ENCODE measurements at regions not wholly inside any gene's neighbourhood (a gene's known extent, or its start where the extent isn't known, plus 50 kb on each side); places are given as distances from the start of the nearest gene placed in this dataset.
"Not testable (repeated sequence)": the region's sequence is repeated elsewhere in the genome, so short reads cannot be mapped to it uniquely, and the experiment has no call there.

DNA sequence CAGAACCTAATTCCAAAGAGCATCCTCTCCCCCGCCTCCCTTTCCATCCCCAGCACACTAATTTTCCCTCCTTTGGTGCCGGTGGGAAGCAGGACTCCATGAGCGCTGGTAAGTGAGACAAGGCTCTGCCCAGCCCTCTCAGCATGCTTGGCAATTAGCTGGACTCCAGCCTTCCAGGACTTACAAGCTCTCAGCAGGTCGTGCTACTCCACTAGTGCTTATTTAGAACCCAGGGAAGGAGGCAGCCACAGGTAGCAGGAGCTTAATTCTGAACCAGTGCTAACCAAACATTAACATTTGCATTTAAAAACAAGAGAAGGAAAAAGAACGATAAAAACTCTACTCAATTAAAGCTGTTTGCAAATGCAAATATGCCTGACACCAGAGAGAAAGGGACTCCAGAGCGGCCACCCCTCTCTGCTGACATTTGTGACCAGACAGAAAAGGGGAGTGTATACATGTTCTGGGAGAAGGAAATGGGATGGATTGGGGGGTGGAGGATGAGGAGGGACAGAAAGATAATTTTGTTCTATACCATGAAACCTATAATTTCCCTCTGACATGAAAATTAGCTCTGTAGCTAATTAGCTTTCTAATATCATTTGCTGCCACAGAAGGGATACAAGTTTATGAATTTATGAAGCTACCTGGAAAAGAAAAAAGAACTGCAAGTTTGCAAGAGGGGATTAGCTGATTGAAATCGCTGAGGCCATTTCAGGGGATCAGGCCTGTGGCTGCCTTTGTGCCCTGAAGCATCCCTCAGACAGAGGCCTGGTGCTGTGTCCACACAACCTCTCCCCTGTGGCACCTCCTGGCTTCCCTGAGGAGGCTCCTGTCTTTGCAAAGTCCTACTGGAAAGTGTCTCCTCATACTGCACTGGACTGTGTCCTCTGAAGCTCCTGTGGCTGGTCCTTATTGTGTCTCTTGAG, 266.3 kb downstream of the SEC61B start:
- DNase-seq = no peak

DNA sequence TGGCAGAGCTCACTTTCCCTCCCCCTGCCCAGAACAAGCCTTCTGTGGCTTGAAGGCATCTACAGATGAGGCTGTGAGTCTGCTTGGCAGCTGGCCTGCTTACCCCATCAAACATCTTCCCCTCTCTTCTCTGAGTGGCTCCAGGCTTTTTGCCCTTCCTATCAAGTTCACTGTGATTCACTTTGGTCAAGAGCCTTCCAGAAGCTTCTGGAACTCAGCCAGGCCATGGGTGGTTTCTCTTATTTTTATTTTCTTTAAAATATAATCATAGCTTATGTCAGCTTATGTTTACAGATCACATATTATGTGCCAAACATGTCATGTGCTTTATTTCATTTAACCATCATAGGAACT, 267.0 kb downstream of the SEC61B start:
- no peak for DNase-seq

- DNase-seq = no peak
Measured at GRCh38 chr9:99490729-99491128, 268.6 kb downstream of the SEC61B start.

DNA sequence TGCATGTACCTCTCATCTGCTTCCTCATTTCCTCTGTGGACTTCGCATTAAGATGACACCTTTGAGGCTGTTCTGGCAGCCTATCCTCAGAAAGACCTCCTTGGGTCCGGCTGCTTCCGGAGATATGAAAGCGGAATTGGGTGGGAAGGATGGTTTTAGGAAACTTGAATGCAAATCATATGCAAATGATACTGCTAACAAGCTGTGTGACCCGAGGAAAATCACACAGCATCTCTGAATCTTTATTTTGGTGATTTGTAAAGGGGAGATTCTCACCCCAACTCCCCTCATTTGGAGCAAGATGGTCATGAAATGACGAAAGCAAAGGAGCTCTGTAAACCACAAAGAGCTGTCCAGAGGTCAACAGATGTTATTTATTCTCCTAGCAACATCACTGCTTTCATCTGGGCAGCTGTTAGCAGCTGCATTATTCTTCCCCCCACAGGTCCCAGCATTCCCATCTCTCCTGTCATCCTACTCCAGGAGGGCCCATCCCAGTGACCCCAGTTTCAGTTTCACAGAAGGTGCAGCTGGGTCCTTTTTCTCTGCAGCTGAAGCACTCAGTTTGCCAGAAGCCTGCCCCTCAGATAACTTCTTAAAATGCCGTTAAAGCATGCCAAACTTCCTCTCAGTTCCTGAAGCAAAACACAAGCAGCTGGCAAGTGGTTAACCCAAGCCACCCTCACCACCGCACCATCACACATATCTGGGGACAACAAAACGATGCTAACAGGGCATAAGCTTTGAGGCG, 269.5 kb downstream of the SEC61B start:
- no peak for DNase-seq

DNA sequence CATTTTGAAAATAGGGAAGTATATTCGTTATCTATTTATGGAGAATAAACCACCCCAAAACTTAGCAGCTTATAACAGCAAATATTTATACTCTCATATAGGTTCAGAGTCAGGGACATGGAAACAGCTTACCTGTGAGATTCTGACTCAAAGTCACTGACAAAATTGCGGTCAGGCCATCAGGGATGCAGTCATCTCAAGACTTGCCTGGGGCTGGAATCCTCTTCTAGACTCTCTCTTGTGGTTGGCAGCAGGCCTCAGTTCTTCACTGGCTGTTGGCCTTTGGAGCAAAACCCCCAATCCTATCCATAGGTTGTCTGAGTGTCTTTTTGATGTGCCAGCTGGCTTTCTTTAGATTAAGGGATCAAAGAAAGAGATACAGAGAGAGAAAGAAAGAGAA, 275.6 kb downstream of the SEC61B start:
- DNase-seq = no peak

GRCh38 chr9:99498979-99499378, 276.9 kb downstream of the SEC61B start:
- DNase-seq = not testable (repeated sequence)

DNA sequence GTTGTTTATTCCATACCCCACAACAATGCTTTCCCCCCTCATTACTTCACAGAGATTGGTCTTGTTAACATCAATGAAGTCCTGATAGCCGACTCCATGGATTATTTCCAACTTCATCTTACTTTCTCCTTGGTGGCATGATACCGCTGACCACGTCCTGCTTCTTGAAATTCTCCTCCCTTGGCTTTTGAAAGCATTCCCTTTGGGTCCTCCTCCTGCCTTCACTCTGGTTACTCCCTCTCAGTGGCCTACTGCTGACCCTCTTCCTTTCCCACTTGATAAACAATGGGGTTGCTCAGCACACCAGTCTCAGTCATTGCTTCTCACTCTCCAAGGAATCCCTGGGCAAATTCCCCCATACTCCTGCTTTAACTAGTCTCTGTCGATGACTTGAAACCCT, 283.9 kb downstream of the SEC61B start:
- DNase-seq = no peak

DNA sequence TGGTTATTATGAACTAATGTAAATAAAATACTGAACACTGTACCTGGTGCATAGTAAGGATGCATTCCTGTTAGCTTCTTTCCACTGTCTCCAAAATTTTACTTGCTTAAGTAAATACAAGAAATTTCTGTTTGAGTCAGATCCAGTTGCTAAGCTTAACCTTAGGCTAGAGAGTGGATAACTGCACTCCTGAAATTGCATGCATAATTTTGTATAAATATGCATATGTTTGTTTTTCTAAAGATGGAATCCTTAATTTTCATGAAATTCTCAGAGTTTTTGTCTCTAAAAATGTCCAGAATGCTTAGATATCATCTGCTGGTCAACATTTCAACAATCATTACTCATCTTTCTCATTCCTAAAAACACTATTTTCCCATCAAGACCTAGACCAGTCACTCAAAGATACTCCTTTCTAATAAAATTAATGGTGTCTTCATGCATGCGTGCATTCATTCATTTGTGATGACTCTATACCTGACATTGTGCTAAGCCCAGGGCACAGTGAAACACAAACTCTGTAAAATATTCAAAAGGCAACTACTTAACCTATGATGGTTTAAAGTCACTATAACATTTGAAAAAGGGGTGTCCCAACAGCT, 284.8 kb downstream of the SEC61B start:
- DNase-seq = no peak

DNA sequence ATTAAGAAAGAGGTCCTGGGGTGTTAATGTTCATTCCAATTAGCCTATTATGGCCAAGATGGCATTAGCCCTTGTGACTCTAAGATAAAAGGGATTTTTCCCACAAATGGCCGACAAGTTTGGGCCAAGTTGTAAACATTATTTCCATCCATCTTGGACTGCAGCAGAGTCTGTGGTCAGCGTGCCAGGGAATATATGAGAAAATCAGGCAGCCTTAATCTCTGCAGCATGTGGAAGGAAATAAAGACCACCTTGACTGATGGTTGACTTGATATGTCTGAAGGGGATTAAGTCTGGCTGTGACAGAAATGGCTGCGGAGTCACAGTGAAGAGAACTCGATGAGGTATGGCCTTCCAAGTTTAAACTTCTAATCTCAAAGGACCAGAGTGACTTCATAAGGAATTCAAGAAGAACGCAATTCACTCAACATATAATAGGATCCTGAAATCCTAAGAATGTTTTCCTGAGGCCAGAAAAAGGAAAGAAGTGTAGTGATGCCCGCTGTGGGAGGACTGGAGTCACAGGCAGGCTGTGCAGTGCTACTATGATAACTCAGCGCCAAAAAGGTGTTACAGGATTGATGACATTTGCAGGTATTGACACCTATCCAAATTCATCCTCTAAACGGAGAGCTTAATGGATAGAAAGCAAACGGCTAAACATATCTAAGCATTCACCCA, 287.1 kb downstream of the SEC61B start:
- no peak for DNase-seq

DNA sequence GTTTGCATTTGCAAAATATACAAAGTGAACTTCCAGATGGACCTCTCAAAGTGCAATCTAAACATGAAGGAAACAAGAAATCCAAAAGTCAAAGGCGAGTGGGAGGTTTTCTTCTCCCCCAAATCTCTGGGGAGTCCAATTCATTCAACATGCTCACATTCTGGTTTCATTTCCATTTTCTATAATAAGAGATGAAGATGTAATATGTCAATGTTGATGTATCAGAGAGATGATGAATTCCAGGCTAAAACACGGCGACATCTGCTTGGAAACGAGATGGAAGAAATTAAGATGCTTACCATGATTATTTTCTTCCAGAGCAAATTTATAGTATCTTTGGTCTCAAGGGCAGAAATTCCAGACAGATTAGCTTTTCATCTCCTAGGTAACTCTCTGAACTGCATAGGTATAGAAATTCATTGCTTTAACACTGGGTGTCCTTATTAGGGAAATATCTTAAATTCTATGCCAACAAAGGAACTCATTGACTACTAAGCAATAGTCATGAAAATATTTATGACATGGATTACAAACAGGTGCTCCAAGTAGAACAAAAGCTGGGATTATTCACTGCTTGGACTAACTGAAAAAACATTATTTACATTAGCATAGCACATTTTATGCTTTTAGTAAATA, 287.9 kb downstream of the SEC61B start:
- no peak for DNase-seq

DNA sequence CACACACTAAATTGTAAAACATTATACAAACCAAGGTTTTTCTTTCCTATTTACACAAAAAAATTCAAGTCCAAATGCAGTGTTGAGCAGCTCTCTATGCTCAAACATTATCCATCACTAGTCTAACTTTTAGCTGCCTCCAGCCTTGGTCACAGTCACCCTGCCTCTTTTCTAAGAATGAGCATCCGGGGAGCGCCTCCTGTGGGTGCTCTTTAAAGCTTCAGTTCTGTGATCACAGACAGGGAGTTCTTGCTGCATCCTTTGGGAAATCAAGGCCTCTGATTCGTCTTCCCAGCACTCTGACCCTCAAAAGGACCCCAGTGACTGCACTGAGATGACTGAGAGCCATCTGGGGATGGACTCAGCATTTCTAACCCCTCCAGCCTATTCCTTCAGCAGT, 289.6 kb downstream of the SEC61B start:
- no peak for DNase-seq

DNA sequence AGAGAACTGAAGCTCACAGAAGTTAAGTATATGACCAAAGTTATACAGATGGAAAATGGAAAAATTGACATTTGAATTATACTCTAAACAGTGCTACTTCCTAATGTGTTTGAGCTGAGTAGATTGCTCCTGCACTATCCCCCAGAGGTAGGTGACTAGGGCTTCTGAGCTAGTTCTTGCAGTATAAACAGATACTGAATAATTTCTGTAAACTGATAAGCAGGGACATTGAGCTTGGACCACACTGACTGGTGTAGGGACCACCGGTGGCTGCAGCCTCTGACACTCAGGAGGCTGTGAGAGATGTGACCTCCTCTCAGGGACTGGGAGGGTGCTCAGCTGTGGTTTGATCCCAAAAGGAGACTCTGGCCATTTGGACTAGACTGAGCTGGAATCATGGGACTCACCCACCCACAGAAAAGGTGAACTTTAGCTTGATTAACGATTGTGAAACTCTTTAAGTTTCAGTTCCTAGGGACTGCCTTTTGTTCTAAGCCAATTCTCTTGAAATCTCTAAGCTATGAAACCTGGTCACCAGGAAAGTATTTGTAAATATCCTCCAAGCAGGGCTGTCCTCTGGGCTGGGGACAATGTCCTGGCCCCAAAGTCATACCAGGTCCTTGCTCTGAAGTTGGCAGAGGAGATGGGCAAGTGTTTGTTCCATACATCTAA, 291.5 kb downstream of the SEC61B start:
- no peak for DNase-seq

DNA sequence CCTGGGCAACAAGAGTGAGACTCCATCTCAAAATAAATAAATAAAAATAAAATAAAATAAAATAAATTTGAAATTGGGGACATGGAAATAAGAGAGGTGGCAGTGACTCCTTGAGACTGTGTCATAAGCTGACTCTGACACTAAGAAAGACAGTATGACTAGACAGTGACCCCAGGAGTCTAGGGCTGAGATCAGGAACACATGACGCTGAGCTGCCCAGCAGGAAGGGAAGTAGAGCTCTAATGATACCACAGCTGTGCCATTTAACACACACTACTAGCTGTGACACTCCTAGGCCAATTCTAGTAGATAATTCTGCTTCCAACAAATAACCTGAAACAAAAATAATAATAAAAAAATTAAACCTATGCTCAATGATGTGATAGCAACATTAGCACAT, 293.0 kb downstream of the SEC61B start:
- DNase-seq = no peak

DNA sequence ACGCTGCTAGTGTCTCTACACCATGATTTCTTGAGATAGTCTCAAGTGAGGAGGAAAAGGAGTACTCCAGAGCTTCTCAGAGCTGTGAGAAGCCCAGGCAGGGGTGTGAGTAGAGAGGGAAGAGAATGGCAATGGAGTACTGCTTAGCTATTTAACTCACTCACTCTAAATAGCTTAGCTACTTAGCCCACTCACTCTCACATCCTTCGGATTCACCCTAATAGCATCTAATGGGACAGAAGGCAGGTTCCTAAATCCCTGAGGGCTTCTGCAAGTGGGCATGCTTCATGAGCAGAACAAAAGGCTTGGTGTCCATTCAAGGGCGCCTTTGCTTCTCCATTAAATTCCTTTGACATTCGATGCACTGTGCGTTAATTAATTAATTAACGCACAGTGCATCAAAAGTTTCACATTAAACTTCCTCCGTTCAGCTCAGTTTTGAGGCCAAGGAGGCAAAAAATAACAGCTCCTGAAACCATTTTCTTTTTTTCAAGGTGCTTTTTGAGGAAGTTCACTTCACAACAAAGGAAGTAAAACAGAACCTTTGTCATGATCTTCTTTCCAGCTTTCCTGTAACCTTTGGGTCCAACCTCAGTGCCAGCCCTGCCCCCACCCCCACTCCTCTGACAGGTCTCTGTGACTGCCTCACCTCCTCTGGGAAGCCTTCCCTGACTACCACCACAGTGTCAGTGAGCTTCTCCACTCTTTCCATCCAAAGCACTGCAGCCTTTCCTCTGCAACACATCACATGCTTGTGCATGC, 294.0 kb downstream of the SEC61B start:
- DNase-seq = no peak

- no peak for DNase-seq
Measured at GRCh38 chr9:99516657-99517049, 294.6 kb downstream of the SEC61B start.

DNA sequence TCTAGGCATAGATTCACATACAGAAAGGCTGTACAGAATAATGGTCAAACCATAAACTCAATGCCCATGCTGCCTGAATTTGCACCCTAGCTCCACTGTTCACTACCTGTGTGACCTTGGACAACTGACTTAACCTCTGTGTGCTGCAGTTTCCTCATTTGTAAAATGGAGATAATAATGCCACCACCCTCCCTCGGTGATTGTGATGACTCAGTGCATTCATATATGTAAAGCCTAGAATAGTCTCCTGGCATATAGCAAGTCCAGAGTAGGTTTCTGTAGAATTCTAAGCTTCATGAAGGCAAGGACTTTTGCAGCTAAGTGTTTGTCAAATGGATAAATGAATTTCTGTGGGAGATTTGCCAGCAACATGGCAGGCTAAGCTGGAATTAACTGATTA, 297.8 kb upstream of the NR4A3 start:
- DNase-seq = no peak

DNA sequence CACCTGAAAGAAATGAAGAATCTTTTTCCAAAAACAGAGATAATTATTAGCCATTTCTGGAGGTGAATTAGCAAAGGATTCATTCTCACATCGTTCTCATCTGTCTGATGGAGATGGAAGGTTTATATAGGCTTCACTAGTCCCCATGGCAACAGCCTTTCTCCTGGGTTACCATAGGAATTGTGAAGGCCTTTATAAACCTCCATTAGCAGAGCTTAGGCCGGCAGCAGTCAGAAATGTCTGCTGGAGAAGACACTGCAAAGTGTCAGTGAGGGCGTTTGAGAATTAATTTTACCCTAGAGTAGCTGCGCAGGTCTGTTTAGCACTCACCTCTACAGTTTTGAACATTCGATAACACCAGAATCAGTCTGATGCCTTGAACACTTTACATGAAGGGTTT, 290.4 kb upstream of the NR4A3 start:
- DNase-seq = no peak

DNA sequence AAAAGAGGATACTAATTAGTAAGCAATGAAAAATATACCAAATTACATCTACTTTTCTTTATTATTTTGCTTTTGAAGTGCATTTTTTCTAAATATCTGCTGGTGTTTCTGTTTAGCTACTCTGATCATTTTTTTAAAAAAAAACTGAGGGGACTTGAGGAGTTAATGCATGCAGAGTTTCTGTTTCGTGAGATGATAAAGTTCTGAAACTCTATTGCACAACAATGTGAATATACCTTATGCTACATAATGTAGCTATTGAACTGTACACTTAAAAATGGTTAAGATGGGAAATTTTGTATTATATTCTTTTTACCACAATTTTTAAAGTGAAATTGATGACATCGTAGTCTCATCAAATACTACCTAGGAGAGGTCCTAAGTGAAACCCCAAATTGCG, 288.3 kb upstream of the NR4A3 start:
- no peak for DNase-seq

DNA sequence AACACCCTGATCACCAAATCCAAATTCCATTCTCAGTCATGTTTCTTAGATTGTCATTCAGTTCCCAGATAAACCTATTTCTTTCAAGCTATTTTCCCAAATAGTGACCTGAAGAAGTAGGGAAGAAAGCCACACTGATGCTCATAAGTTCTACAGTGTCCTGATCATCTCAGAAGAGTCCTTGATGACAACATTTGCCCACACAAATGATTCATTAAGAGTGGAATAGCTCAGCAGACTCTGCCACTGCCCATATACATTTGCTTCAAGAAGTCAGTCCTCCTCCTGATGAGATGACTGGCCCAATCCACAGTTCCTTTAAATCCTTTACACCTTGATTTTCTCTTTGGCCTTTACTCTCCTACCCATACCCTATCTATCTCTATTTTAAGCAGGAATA, 283.7 kb upstream of the NR4A3 start:
- no peak for DNase-seq

GRCh38 chr9:99544526-99544925, 277.2 kb upstream of the NR4A3 start:
- no peak for DNase-seq

DNA sequence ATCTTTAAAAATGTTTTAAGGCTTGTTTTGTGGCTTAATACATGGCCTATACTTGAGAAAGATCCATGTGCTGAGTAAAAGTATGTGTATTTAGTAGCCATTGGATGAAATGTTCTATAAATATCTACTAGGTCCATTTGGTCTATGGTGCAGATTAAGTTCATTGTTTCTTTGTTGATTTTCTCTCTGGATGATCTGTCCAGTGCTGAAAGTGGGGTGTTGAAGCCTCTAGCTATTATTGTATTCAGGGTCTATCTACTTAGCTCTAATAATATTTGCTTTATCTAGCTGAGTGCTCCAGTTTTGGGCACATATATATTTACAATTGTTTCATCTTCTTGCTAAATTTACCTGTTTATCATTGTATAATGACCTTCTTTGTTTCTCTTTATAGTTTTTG, 272.2 kb upstream of the NR4A3 start:
- no peak for DNase-seq

- DNase-seq = no peak
Measured at GRCh38 chr9:99555792-99556191, 265.9 kb upstream of the NR4A3 start.
